ENCODE measurements at regions not wholly inside any gene's neighbourhood (a gene's known extent, or its start where the extent isn't known, plus 50 kb on each side); places are given as distances from the start of the nearest gene placed in this dataset.

GRCh38 chr4:171049380-171049779 is 763.8 kb upstream of the GALNTL6 start:
- no peak overlapping the region for H3K4me3 ChIP-seq (ENCODE audit: low read depth in 1 of 2, low read length in 2 of 2)
- H3K27ac ChIP-seq (ENCODE audit: low read depth, low read length) = no peak overlapping the region
- no peaks in the 10 kb centered on the region for H3K9me3 ChIP-seq (ENCODE audit: control insufficient read depth in 1 of 2, low read length in 2 of 2)
- no peak overlapping the region for H3K9ac ChIP-seq (ENCODE audit: low read depth in 1 of 2, low read length in 2 of 2)
- no peaks in the 10 kb centered on the region for H3K4me1 ChIP-seq (ENCODE audit: control insufficient read depth in 1 of 2, insufficient read depth in 2 of 2, low read length in 2 of 2)
- H3K36me3 ChIP-seq (ENCODE audit: control insufficient read depth in 1 of 2, insufficient read depth in 2 of 2, low read length in 2 of 2) = no peaks in the 10 kb centered on the region
- H3K27me3 ChIP-seq (ENCODE audit: control insufficient read depth in 1 of 2, insufficient read depth in 2 of 2, low read length in 2 of 2) = no peaks in the 10 kb centered on the region

- Histone ChIP-seq H3K9ac (ENCODE audit: low read depth in 1 of 2, low read length in 2 of 2) (no peak overlapping the region), H3K36me3 (ENCODE audit: control insufficient read depth in 1 of 2, insufficient read depth in 2 of 2, low read length in 2 of 2) (no peaks in the 10 kb centered on the region), H3K27me3 (ENCODE audit: control insufficient read depth in 1 of 2, insufficient read depth in 2 of 2, low read length in 2 of 2) (no peaks in the 10 kb centered on the region), H3K9me3 (ENCODE audit: control insufficient read depth in 1 of 2, low read length in 2 of 2) (peaks cover 0 to 3% of the 10 kb centered on the region in 2 donors), H3K27ac (ENCODE audit: low read depth, low read length) (no peak overlapping the region), H3K4me3 (ENCODE audit: low read depth in 1 of 2, low read length in 2 of 2) (no peak overlapping the region), H3K4me1 (ENCODE audit: control insufficient read depth in 1 of 2, insufficient read depth in 2 of 2, low read length in 2 of 2) (no peaks in the 10 kb centered on the region)
These were observed 770.1 kb upstream of the GALNTL6 start for GRCh38 chr4:171042989-171043524.

- Histone ChIP-seq H3K4me1 (ENCODE audit: control insufficient read depth in 1 of 2, insufficient read depth in 2 of 2, low read length in 2 of 2) (no peaks in the 10 kb centered on the region), H3K9me3 (ENCODE audit: control insufficient read depth in 1 of 2, low read length in 2 of 2) (no peaks in the 10 kb centered on the region), H3K36me3 (ENCODE audit: control insufficient read depth in 1 of 2, insufficient read depth in 2 of 2, low read length in 2 of 2) (no peaks in the 10 kb centered on the region), H3K27ac (ENCODE audit: low read depth, low read length) (no peak overlapping the region), H3K4me3 (ENCODE audit: low read depth in 1 of 2, low read length in 2 of 2) (no peak overlapping the region), H3K9ac (ENCODE audit: low read depth in 1 of 2, low read length in 2 of 2) (no peak overlapping the region), H3K27me3 (ENCODE audit: control insufficient read depth in 1 of 2, insufficient read depth in 2 of 2, low read length in 2 of 2) (no peaks in the 10 kb centered on the region)
These were observed 777.3 kb upstream of the GALNTL6 start for GRCh38 chr4:171035909-171036308.

GRCh38 chr4:171031338-171031737 is 781.9 kb upstream of the GALNTL6 start:
- Histone ChIP-seq H3K9me3 (ENCODE audit: control insufficient read depth in 1 of 2, low read length in 2 of 2) (no peaks in the 10 kb centered on the region), H3K4me3 (ENCODE audit: low read depth in 1 of 2, low read length in 2 of 2) (no peak overlapping the region), H3K27me3 (ENCODE audit: control insufficient read depth in 1 of 2, insufficient read depth in 2 of 2, low read length in 2 of 2) (no peaks in the 10 kb centered on the region), H3K9ac (ENCODE audit: low read depth in 1 of 2, low read length in 2 of 2) (no peak overlapping the region), H3K36me3 (ENCODE audit: control insufficient read depth in 1 of 2, insufficient read depth in 2 of 2, low read length in 2 of 2) (no peaks in the 10 kb centered on the region), H3K4me1 (ENCODE audit: control insufficient read depth in 1 of 2, insufficient read depth in 2 of 2, low read length in 2 of 2) (no peaks in the 10 kb centered on the region), H3K27ac (ENCODE audit: low read depth, low read length) (no peak overlapping the region)

GRCh38 chr4:171025776-171026175 is 787.4 kb upstream of the GALNTL6 start:
- Histone ChIP-seq H3K27ac (ENCODE audit: low read depth, low read length) (no peak overlapping the region), H3K4me3 (ENCODE audit: low read depth in 1 of 2, low read length in 2 of 2) (no peak overlapping the region), H3K9ac (ENCODE audit: low read depth in 1 of 2, low read length in 2 of 2) (no peak overlapping the region), H3K9me3 (ENCODE audit: control insufficient read depth in 1 of 2, low read length in 2 of 2) (no peaks in the 10 kb centered on the region), H3K27me3 (ENCODE audit: control insufficient read depth in 1 of 2, insufficient read depth in 2 of 2, low read length in 2 of 2) (no peaks in the 10 kb centered on the region), H3K36me3 (ENCODE audit: control insufficient read depth in 1 of 2, insufficient read depth in 2 of 2, low read length in 2 of 2) (no peaks in the 10 kb centered on the region), H3K4me1 (ENCODE audit: control insufficient read depth in 1 of 2, insufficient read depth in 2 of 2, low read length in 2 of 2) (no peaks in the 10 kb centered on the region)

- no peaks in the 10 kb centered on the region for H3K36me3 ChIP-seq (ENCODE audit: control insufficient read depth in 1 of 2, insufficient read depth in 2 of 2, low read length in 2 of 2)
- no peak overlapping the region for H3K27ac ChIP-seq (ENCODE audit: low read depth, low read length)
- H3K9me3 ChIP-seq (ENCODE audit: control insufficient read depth in 1 of 2, low read length in 2 of 2) = no peaks in the 10 kb centered on the region
- H3K4me1 ChIP-seq (ENCODE audit: control insufficient read depth in 1 of 2, insufficient read depth in 2 of 2, low read length in 2 of 2) = no peaks in the 10 kb centered on the region
- H3K9ac ChIP-seq (ENCODE audit: low read depth in 1 of 2, low read length in 2 of 2) = no peak overlapping the region
- H3K4me3 ChIP-seq (ENCODE audit: low read depth in 1 of 2, low read length in 2 of 2) = no peak overlapping the region
- H3K27me3 ChIP-seq (ENCODE audit: control insufficient read depth in 1 of 2, insufficient read depth in 2 of 2, low read length in 2 of 2) = no peaks in the 10 kb centered on the region
These were observed 787.9 kb upstream of the GALNTL6 start for GRCh38 chr4:171025343-171025742.

GRCh38 chr4:171024720-171025303 is 788.4 kb upstream of the GALNTL6 start:
- no peak overlapping the region for H3K9ac ChIP-seq (ENCODE audit: low read depth in 1 of 2, low read length in 2 of 2)
- H3K4me1 ChIP-seq (ENCODE audit: control insufficient read depth in 1 of 2, insufficient read depth in 2 of 2, low read length in 2 of 2) = no peaks in the 10 kb centered on the region
- no peak overlapping the region for H3K27ac ChIP-seq (ENCODE audit: low read depth, low read length)
- H3K27me3 ChIP-seq (ENCODE audit: control insufficient read depth in 1 of 2, insufficient read depth in 2 of 2, low read length in 2 of 2) = no peaks in the 10 kb centered on the region
- no peaks in the 10 kb centered on the region for H3K36me3 ChIP-seq (ENCODE audit: control insufficient read depth in 1 of 2, insufficient read depth in 2 of 2, low read length in 2 of 2)
- no peak overlapping the region for H3K4me3 ChIP-seq (ENCODE audit: low read depth in 1 of 2, low read length in 2 of 2)
- no peaks in the 10 kb centered on the region for H3K9me3 ChIP-seq (ENCODE audit: control insufficient read depth in 1 of 2, low read length in 2 of 2)

GRCh38 chr4:171022824-171023230 is 790.4 kb upstream of the GALNTL6 start:
- Histone ChIP-seq H3K4me3 (ENCODE audit: low read depth in 1 of 2, low read length in 2 of 2) (no peak overlapping the region), H3K27ac (ENCODE audit: low read depth, low read length) (no peak overlapping the region), H3K27me3 (ENCODE audit: control insufficient read depth in 1 of 2, insufficient read depth in 2 of 2, low read length in 2 of 2) (no peaks in the 10 kb centered on the region)

GRCh38 chr4:171017593-171017992 is 795.6 kb upstream of the GALNTL6 start:
- H3K9me3 ChIP-seq (ENCODE audit: control insufficient read depth in 1 of 2, low read length in 2 of 2) = no peaks in the 10 kb centered on the region
- H3K27ac ChIP-seq (ENCODE audit: low read depth, low read length) = no peak overlapping the region
- no peak overlapping the region for H3K4me3 ChIP-seq (ENCODE audit: low read depth in 1 of 2, low read length in 2 of 2)

More at GRCh38 chr4:171022824-171023230, 790.4 kb upstream of the GALNTL6 start:
- Histone ChIP-seq H3K9ac (ENCODE audit: low read depth in 1 of 2, low read length in 2 of 2) (no peak overlapping the region), H3K9me3 (ENCODE audit: control insufficient read depth in 1 of 2, low read length in 2 of 2) (no peaks in the 10 kb centered on the region), H3K4me1 (ENCODE audit: control insufficient read depth in 1 of 2, insufficient read depth in 2 of 2, low read length in 2 of 2) (no peaks in the 10 kb centered on the region), H3K36me3 (ENCODE audit: control insufficient read depth in 1 of 2, insufficient read depth in 2 of 2, low read length in 2 of 2) (no peaks in the 10 kb centered on the region)

GRCh38 chr4:171016145-171016544 is 797.1 kb upstream of the GALNTL6 start:
- no peaks in the 10 kb centered on the region for H3K27me3 ChIP-seq (ENCODE audit: control insufficient read depth in 1 of 2, insufficient read depth in 2 of 2, low read length in 2 of 2)
- H3K9me3 ChIP-seq (ENCODE audit: control insufficient read depth in 1 of 2, low read length in 2 of 2) = no peaks in the 10 kb centered on the region
- no peak overlapping the region for H3K9ac ChIP-seq (ENCODE audit: low read depth in 1 of 2, low read length in 2 of 2)
- H3K4me1 ChIP-seq (ENCODE audit: control insufficient read depth in 1 of 2, insufficient read depth in 2 of 2, low read length in 2 of 2) = no peaks in the 10 kb centered on the region
- H3K4me3 ChIP-seq (ENCODE audit: low read depth in 1 of 2, low read length in 2 of 2) = no peak overlapping the region
- no peaks in the 10 kb centered on the region for H3K36me3 ChIP-seq (ENCODE audit: control insufficient read depth in 1 of 2, insufficient read depth in 2 of 2, low read length in 2 of 2)
- H3K27ac ChIP-seq (ENCODE audit: low read depth, low read length) = no peak overlapping the region

More at GRCh38 chr4:171017593-171017992, 795.6 kb upstream of the GALNTL6 start:
- Histone ChIP-seq H3K36me3 (ENCODE audit: control insufficient read depth in 1 of 2, insufficient read depth in 2 of 2, low read length in 2 of 2) (no peaks in the 10 kb centered on the region), H3K27me3 (ENCODE audit: control insufficient read depth in 1 of 2, insufficient read depth in 2 of 2, low read length in 2 of 2) (no peaks in the 10 kb centered on the region), H3K4me1 (ENCODE audit: control insufficient read depth in 1 of 2, insufficient read depth in 2 of 2, low read length in 2 of 2) (no peaks in the 10 kb centered on the region), H3K9ac (ENCODE audit: low read depth in 1 of 2, low read length in 2 of 2) (no peak overlapping the region)

Data from duodenal mucosa (tissue), 2 donors.